HepG2 (cell line): ENCODE measurements at regions not wholly inside any gene's neighbourhood (a gene's known extent, or its start where the extent isn't known, plus 50 kb on each side); places are given as distances from the start of the nearest gene placed in this dataset.

ENCODE experiments used
- ATAC-seq: fragments of 200-7000 bp; cut with Tn5 transposase; 3 replicates; pipeline ENCODE4 v1.9.1; 2020; ENCODE audit warnings: mild to moderate bottlenecking, moderate library complexity
- BruUV-seq: library from RNA; stranded (reverse); fragments of 400-500 nt; replicated peaks from 2 replicates; lab custom pipeline; 2021; lab: Mats Ljungman, UMichigan
- CTCF ChIA-PET: fragments of 300-600 bp; formaldehyde crosslinking; extraction: SDS; loops from one replicate; lab custom pipeline; 2021; ENCODE audit warnings: low total read pairs, inconsistent platforms, low intra/inter-chr PET ratio; lab: Yijun Ruan, JAX
- POLR2A ChIA-PET: fragments of 350-600 bp; sonication (Branson Sonifier 250); formaldehyde crosslinking; loops from one replicate; lab custom pipeline; 2020; ENCODE audit warnings: antibody characterized with exemption, inconsistent platforms; lab: Yijun Ruan, JAX
- DNase-seq: peaks from one replicate; pipeline ENCODE4 v3.0.0-alpha.2; 2015; ENCODE audit warnings: low spot score
- FAIRE-seq: peaks from 3 replicates; lab custom pipeline; 2011; peaks lifted over from hg19 to GRCh38; lab: Jason Lieb, UNC
- H2AFZ ChIP-seq: one replicate; pipeline ENCODE4 v1.6.1; 2011; ENCODE audit warnings: low read length, inconsistent platforms
- H3K27ac ChIP-seq: fragments of 300-600 bp; 3 replicates; pipeline ENCODE4 v1.8.0; 2011; ENCODE audit warnings: mixed run types, mild to moderate bottlenecking, mixed read lengths, low read length, inconsistent platforms; ENCODE audit not compliant: insufficient read depth; ENCODE audit errors: extremely low read length
- H3K27me3 ChIP-seq, 2 experiments: fragments of 200-600 bp in 1 of 2; 2 replicates in 1 of 2; 3 replicates in 1 of 2; pipeline versions ENCODE4 v1.6.0 to v1.8.0; 2011; ENCODE audit warnings: low read length in 2 of 2, mild to moderate bottlenecking in 2 of 2, moderate library complexity in 2 of 2, inconsistent platforms in 1 of 2; ENCODE audit not compliant: insufficient read depth in 2 of 2, control insufficient read depth in 1 of 2
- H3K36me3 ChIP-seq, 2 experiments: fragments of 200-600 bp in 1 of 2; replicated peaks in 1 of 2; 2 replicates in 1 of 2; 3 replicates in 1 of 2; pipeline versions ENCODE4 v1.5.1 to v1.8.0; 2011; ENCODE audit warnings: low read length in 2 of 2, inconsistent platforms in 1 of 2; ENCODE audit not compliant: insufficient read depth in 2 of 2, control insufficient read depth in 1 of 2
- H3K4me1 ChIP-seq: 2 replicates; pipeline ENCODE4 v1.5.1; 2012; ENCODE audit warnings: low read length, inconsistent platforms; ENCODE audit not compliant: insufficient read depth
- H3K4me2 ChIP-seq: 2 replicates; pipeline ENCODE4 v1.6.0; 2011; ENCODE audit warnings: low read depth, low read length, inconsistent platforms
- H3K4me3 ChIP-seq, 3 experiments: fragments of 200-600 bp in 1 of 3; sonication (generic), shearing (Covaris generic) in 1 of 3; replicated peaks in 1 of 3; 2 replicates each; pipeline ENCODE4 v1.5.1; 2011 to 2016; ENCODE audit warnings: low read length in 3 of 3, inconsistent platforms in 2 of 3, low read depth in 2 of 3, mild to moderate bottlenecking in 2 of 3, control low read depth in 1 of 3, mixed read lengths in 1 of 3; ENCODE audit not compliant: insufficient read depth in 1 of 3
- H3K79me2 ChIP-seq: one replicate; pipeline ENCODE4 v1.6.1; 2011; ENCODE audit warnings: low read length, inconsistent platforms; ENCODE audit not compliant: insufficient read depth
- H3K9ac ChIP-seq: 2 replicates; pipeline ENCODE4 v1.6.0; 2011; ENCODE audit warnings: mild to moderate bottlenecking, low read depth, low read length, inconsistent platforms; ENCODE audit not compliant: insufficient read depth
- H3K9me3 ChIP-seq: 2 replicates; pipeline ENCODE4 v1.5.1; 2012; ENCODE audit warnings: mild to moderate bottlenecking, low read length
- H4K20me1 ChIP-seq: 2 replicates; pipeline ENCODE4 v1.6.0; 2011; ENCODE audit warnings: inconsistent platforms, mild to moderate bottlenecking, low read length, moderate library complexity; ENCODE audit not compliant: insufficient read depth
- CREM ChIP-seq, 2 experiments: sonication (generic) in 1 of 2; formaldehyde crosslinking in 1 of 2; IDR thresholded peaks; 2 replicates each; pipeline versions ENCODE4 v1.4.0 to v1.6.1; 2016 to 2020; ENCODE audit warnings: antibody characterized with exemption in 1 of 2, mild to moderate bottlenecking in 1 of 2, missing genetic modification reagents in 1 of 2
- DNMT3B ChIP-seq: conservative IDR thresholded peaks from 2 replicates; pipeline ENCODE4 v1.6.1; 2016; ENCODE audit warnings: missing biosample characterization, control low read depth
- EP300 ChIP-seq, 3 experiments: sonication (generic) in 1 of 3; formaldehyde crosslinking in 1 of 3; IDR thresholded peaks; 2 replicates each; pipeline versions ENCODE4 v1.5.1 to v1.6.1; 2011 to 2020; ENCODE audit warnings: low read depth in 2 of 3, low read length in 2 of 3, borderline replicate concordance in 1 of 3, improper control_type of control experiment in 1 of 3, mild to moderate bottlenecking in 1 of 3, missing genetic modification reagents in 1 of 3, moderate library complexity in 1 of 3
- HNRNPUL1 ChIP-seq: fragments of 200-400 bp; formaldehyde crosslinking; IDR thresholded peaks from 2 replicates; pipeline ENCODE4 v1.6.1; 2017; ENCODE audit warnings: low read depth, mild to moderate bottlenecking, low read length, moderate library complexity
- ISL2 ChIP-seq: sonication (generic); formaldehyde crosslinking; IDR thresholded peaks from 2 replicates; pipeline ENCODE4 v1.5.0; 2020; ENCODE audit warnings: missing genetic modification reagents
- MZF1 ChIP-seq: sonication (generic); formaldehyde crosslinking; IDR thresholded peaks from 2 replicates; pipeline ENCODE4 v1.8.1; 2023; ENCODE audit warnings: mild to moderate bottlenecking, missing genetic modification reagents, borderline replicate concordance
- PBX2 ChIP-seq: IDR thresholded peaks from 2 replicates; pipeline ENCODE4 v1.6.1; 2016; ENCODE audit warnings: control low read depth
- PCBP2 ChIP-seq: fragments of 200-400 bp; formaldehyde crosslinking; optimal IDR thresholded peaks from 2 replicates; pipeline ENCODE3; 2018; ENCODE audit warnings: low read length, low read depth; ENCODE audit not compliant: poor library complexity, severe bottlenecking
- POGZ ChIP-seq: sonication (generic); formaldehyde crosslinking; IDR thresholded peaks from 2 replicates; pipeline ENCODE4 v1.4.0; 2020; ENCODE audit warnings: mild to moderate bottlenecking, missing genetic modification reagents
- REL ChIP-seq: sonication (generic); formaldehyde crosslinking; conservative IDR thresholded peaks from 2 replicates; pipeline ENCODE4 v1.8.0; 2022; ENCODE audit warnings: mild to moderate bottlenecking, missing genetic modification reagents, moderate library complexity
- SAFB2 ChIP-seq: sonication (generic); formaldehyde crosslinking; IDR thresholded peaks from 2 replicates; pipeline ENCODE4 v1.5.1; 2020; ENCODE audit warnings: missing genetic modification reagents, low read depth, mild to moderate bottlenecking, borderline replicate concordance
- TARDBP ChIP-seq: sonication (generic); formaldehyde crosslinking; IDR thresholded peaks from 2 replicates; pipeline ENCODE4 v1.8.0; 2022; ENCODE audit warnings: mild to moderate bottlenecking, missing genetic modification reagents
- TFDP1 ChIP-seq: IDR thresholded peaks from 2 replicates; pipeline ENCODE4 v1.6.1; 2016; ENCODE audit warnings: missing compliant biosample characterization, missing genetic modification reagents, borderline replicate concordance
- ZNF317 ChIP-seq: sonication (generic); formaldehyde crosslinking; IDR thresholded peaks from 2 replicates; pipeline ENCODE4 v1.5.0; 2020; ENCODE audit warnings: mild to moderate bottlenecking, missing genetic modification reagents
- ZNF383 ChIP-seq: sonication (generic); formaldehyde crosslinking; IDR thresholded peaks from 2 replicates; pipeline ENCODE4 v1.4.0; 2020; ENCODE audit warnings: missing genetic modification reagents, mild to moderate bottlenecking, borderline replicate concordance
- ZNF44 ChIP-seq: sonication (generic); formaldehyde crosslinking; IDR thresholded peaks from 2 replicates; pipeline ENCODE4 v1.5.1; 2020; ENCODE audit warnings: mild to moderate bottlenecking, missing genetic modification reagents
- ZNF570 ChIP-seq: sonication (generic); formaldehyde crosslinking; IDR thresholded peaks from 2 replicates; pipeline ENCODE4 v1.4.0; 2020; ENCODE audit warnings: mild to moderate bottlenecking, missing genetic modification reagents, borderline replicate concordance
- ZNF572 ChIP-seq: sonication (generic); formaldehyde crosslinking; IDR thresholded peaks from 2 replicates; pipeline ENCODE4 v1.5.1; 2020; ENCODE audit warnings: mild to moderate bottlenecking, missing genetic modification reagents
- WGBS: methylation state at CpG from one replicate; pipeline ENCODE4 v1.1.6; 2017; ENCODE audit warnings: low lambda C conversion rate; 5-methylcytosine and 5-hydroxymethylcytosine counted together
- in situ Hi-C: cut with HindIII; loops from 2 replicates; pipeline ENCODE4 v1.10.0; 2017; ENCODE audit warnings: low pct_unique_long_range_greater_than_20kb; ENCODE audit not compliant: extremely low pct_ligation_motif_present
- intact Hi-C: fragments of 100-400 bp; cut with micrococcal nuclease; formaldehyde crosslinking; loops from one replicate; pipeline ENCODE4 v1.10.0; 2022; ENCODE audit not compliant: unreplicated experiment

- FAIRE-seq: no peak
- H3K79me2 ChIP-seq: no peaks in the 10 kb centered on the region
- POLR2A ChIA-PET: no interaction called here
- no peak for DNase-seq
- intact Hi-C loops (no loop called here), in situ Hi-C loops (no loop called here)
- H3K4me1 ChIP-seq: no peaks in the 10 kb centered on the region
- no peak overlapping the region for H3K27ac ChIP-seq
- WGBS: 19% methylated on average over 2 of the region's 2 CpGs
- TF ChIP-seq ISL2 (CRISPR knock-in tag) (no peak), ZNF317 (CRISPR knock-in tag) (no peak)
- H4K20me1 ChIP-seq: no peaks in the 10 kb centered on the region
- H2AFZ ChIP-seq: no peak overlapping the region
- no peak overlapping the region for H3K4me3 ChIP-seq
- ATAC-seq: no peak
- no peak overlapping the region for H3K4me2 ChIP-seq
- no peaks in the 10 kb centered on the region for H3K27me3 ChIP-seq
- no TSS peak for BruUV-seq
- H3K9me3 ChIP-seq: peaks cover 45% of the 10 kb centered on the region
- no peaks in the 10 kb centered on the region for H3K36me3 ChIP-seq
- CTCF ChIA-PET: no interaction called here
- H3K9ac ChIP-seq: no peak overlapping the region
Measured at GRCh38 chr3:20558161-20558560, 372.2 kb upstream of the SGO1 start.

- H3K4me3 ChIP-seq: no peak overlapping the region
- H3K27ac ChIP-seq: no peak overlapping the region
- no peaks in the 10 kb centered on the region for H3K79me2 ChIP-seq
- no peaks in the 10 kb centered on the region for H3K4me1 ChIP-seq
- no TSS peak for BruUV-seq
- CTCF ChIA-PET: no interaction called here
- H3K27me3 ChIP-seq: no peaks in the 10 kb centered on the region
- no peak overlapping the region for H3K9ac ChIP-seq
- FAIRE-seq: no peak
- H2AFZ ChIP-seq: no peak overlapping the region
- intact Hi-C loops: no loop called here
- in situ Hi-C loops: no loop called here
- H3K36me3 ChIP-seq: no peaks in the 10 kb centered on the region
- H4K20me1 ChIP-seq: no peaks in the 10 kb centered on the region
- H3K4me2 ChIP-seq: no peak overlapping the region
- POLR2A ChIA-PET: no interaction called here
- H3K9me3 ChIP-seq: peaks cover 40% of the 10 kb centered on the region; the same call in 1 of the 2 replicates
- no peak for ATAC-seq
- 54% methylated on average over 4 of the region's 4 CpGs for WGBS
- no peak for DNase-seq
- no peak for TF ChIP-seq SAFB2 (CRISPR knock-in tag)
- TF ChIP-seq PBX2 (CRISPR knock-in tag): no peak
- TF ChIP-seq ZNF572 (CRISPR knock-in tag): no peak
- no peak for TF ChIP-seq EP300 (IDR thresholded peaks at IDR 0.05; ENCODE audit: low read depth in 2 of 2, low read length in 2 of 2)
- TF ChIP-seq EP300 (CRISPR knock-in tag; IDR thresholded peaks at IDR 0.05; ENCODE audit: borderline replicate concordance): no peak
- no peak for TF ChIP-seq HNRNPUL1
- TF ChIP-seq POGZ: no peak
- no peak for TF ChIP-seq ZNF44
- no peak for TF ChIP-seq TARDBP (CRISPR knock-in tag)
- no peak for TF ChIP-seq PCBP2
- TF ChIP-seq TFDP1 (CRISPR knock-in tag): no peak
- no peak for TF ChIP-seq ZNF570 (CRISPR knock-in tag)
- no peak for TF ChIP-seq CREM (IDR thresholded peaks at IDR 0.05)
- no peak for TF ChIP-seq CREM (CRISPR knock-in tag; IDR thresholded peaks at IDR 0.05)
- no peak for TF ChIP-seq REL
- TF ChIP-seq MZF1: no peak
- TF ChIP-seq DNMT3B: no peak
- no peak for TF ChIP-seq ZNF383 (CRISPR knock-in tag)
Measured at GRCh38 chr3:20556661-20557060, 370.7 kb upstream of the SGO1 start.
